Cardiac muscle cell (in vitro differentiated cells and primary cell): ENCODE measurements at regions not wholly inside any gene's neighbourhood (a gene's known extent, or its start where the extent isn't known, plus 50 kb on each side); places are given as distances from the start of the nearest gene placed in this dataset.

Source experiments
- DNase-seq, 2 donors: peaks; one replicate each; pipeline versions ENCODE4 v3.0.0 to v3.0.0-alpha.2; 2010 to 2017; ENCODE audit warnings: low read depth in 1 of 2, low spot score in 1 of 2
- H3K27ac ChIP-seq: fragments of 200-600 bp; sonication (generic); 2 replicates; pipeline ENCODE4 v1.5.1; 2016
- H3K27me3 ChIP-seq: fragments of 200-600 bp; sonication (generic); 2 replicates; pipeline ENCODE4 v1.6.0; 2016; ENCODE audit warnings: control low read depth
- H3K36me3 ChIP-seq: fragments of 200-600 bp; sonication (generic); 2 replicates; pipeline ENCODE4 v1.5.1; 2016; ENCODE audit warnings: control low read depth
- H3K4me1 ChIP-seq: fragments of 200-600 bp; sonication (generic); 2 replicates; pipeline ENCODE4 v1.8.1; 2017; ENCODE audit warnings: low read depth, mild to moderate bottlenecking, mixed run types
- H3K4me3 ChIP-seq: fragments of 200-600 bp; sonication (generic); 2 replicates; pipeline ENCODE4 v1.5.1; 2016; ENCODE audit warnings: mild to moderate bottlenecking
- H3K9me3 ChIP-seq: fragments of 200-600 bp; sonication (generic); 2 replicates; pipeline ENCODE4 v1.5.1; 2017; ENCODE audit warnings: low read depth, mild to moderate bottlenecking, control low read depth
- CTCF ChIP-seq: IDR thresholded peaks from 2 replicates; pipeline ENCODE4 v1.5.1; 2012; ENCODE audit warnings: low read depth, mild to moderate bottlenecking, low read length

GRCh38 chr1:79726321-79726720 lies 719.8 kb upstream of the ADGRL4 start:
- DNase-seq, result peak in 1 of 2 donors; percentile 85
- Histone ChIP-seq H3K36me3 (no peaks in the 10 kb centered on the region), H3K27me3 (no peaks in the 10 kb centered on the region), H3K27ac (no peak overlapping the region), H3K4me1 (no peaks in the 10 kb centered on the region), H3K4me3 (no peak overlapping the region), H3K9me3 (no peaks in the 10 kb centered on the region)
- no peak for TF ChIP-seq CTCF

GRCh38 chr1:79716447-79716846 lies 709.9 kb upstream of the ADGRL4 start:
- peak in 1 of 2 donors; percentile 82 for DNase-seq

GRCh38 chr1:79714664-79715063 lies 708.1 kb upstream of the ADGRL4 start:
- no peaks in the 10 kb centered on the region for H3K27me3 ChIP-seq
- no peak for TF ChIP-seq CTCF
- H3K27ac ChIP-seq, result no peak overlapping the region
- no peak for DNase-seq
- no peak overlapping the region for H3K4me3 ChIP-seq
- H3K36me3 ChIP-seq, result no peaks in the 10 kb centered on the region
- no peaks in the 10 kb centered on the region for H3K9me3 ChIP-seq
- no peaks in the 10 kb centered on the region for H3K4me1 ChIP-seq

More at GRCh38 chr1:79716447-79716846, 709.9 kb upstream of the ADGRL4 start:
- Histone ChIP-seq H3K4me3 (no peak overlapping the region), H3K36me3 (no peaks in the 10 kb centered on the region), H3K27ac (no peak overlapping the region), H3K4me1 (no peaks in the 10 kb centered on the region), H3K9me3 (no peaks in the 10 kb centered on the region), H3K27me3 (no peaks in the 10 kb centered on the region)
- no peak for TF ChIP-seq CTCF

- H3K4me1 ChIP-seq, result peaks cover 5% of the 10 kb centered on the region
- H3K36me3 ChIP-seq, result no peaks in the 10 kb centered on the region
- H3K9me3 ChIP-seq, result no peaks in the 10 kb centered on the region
- H3K27me3 ChIP-seq, result no peaks in the 10 kb centered on the region
- no peak overlapping the region for H3K4me3 ChIP-seq
- no peak overlapping the region for H3K27ac ChIP-seq
- no peak for TF ChIP-seq CTCF
- DNase-seq, result peak in 1 of 2 donors; percentile 48
These were observed 704.5 kb upstream of the ADGRL4 start for GRCh38 chr1:79711001-79711431.

GRCh38 chr1:79708646-79709265 lies 702.2 kb upstream of the ADGRL4 start:
- H3K27ac ChIP-seq, result no peak overlapping the region
- no peaks in the 10 kb centered on the region for H3K36me3 ChIP-seq
- DNase-seq, result no peak
- H3K27me3 ChIP-seq, result no peaks in the 10 kb centered on the region
- H3K9me3 ChIP-seq, result no peaks in the 10 kb centered on the region
- no peak overlapping the region for H3K4me3 ChIP-seq
- no peak for TF ChIP-seq CTCF
- H3K4me1 ChIP-seq, result peaks cover 5% of the 10 kb centered on the region
